HG03045 (cell line): ENCODE measurements at regions not wholly inside any gene's neighbourhood (a gene's known extent, or its start where the extent isn't known, plus 50 kb on each side); places are given as distances from the start of the nearest gene placed in this dataset.

Experiments used
- ATAC-seq: cut with Tn5 transposase; IDR thresholded peaks from one replicate; pipeline ENCODE4 v1.9.1; 2021; ENCODE audit warnings: mild to moderate bottlenecking, moderate library complexity; ENCODE audit not compliant: unreplicated experiment

DNA sequence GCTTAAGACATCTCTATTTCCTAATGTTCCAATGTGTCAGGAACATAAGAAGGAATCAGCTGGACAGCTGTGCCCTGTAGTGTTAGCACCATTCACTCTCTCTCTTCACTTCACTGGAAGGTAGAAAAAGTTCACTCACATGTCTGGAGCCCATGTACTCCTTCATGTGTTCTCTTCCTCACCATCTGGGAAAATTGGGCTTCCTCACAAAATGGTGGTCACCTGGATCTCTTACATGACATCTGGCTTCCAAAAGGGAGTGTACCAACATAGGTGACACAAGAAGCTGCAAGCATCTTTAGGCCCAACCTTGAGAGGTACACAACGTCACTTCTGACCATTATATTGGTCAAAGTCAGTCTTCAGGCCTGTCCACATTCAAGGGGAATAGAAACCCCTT is 882.6 kb downstream of the LTN1 start:
- no peak for ATAC-seq

DNA sequence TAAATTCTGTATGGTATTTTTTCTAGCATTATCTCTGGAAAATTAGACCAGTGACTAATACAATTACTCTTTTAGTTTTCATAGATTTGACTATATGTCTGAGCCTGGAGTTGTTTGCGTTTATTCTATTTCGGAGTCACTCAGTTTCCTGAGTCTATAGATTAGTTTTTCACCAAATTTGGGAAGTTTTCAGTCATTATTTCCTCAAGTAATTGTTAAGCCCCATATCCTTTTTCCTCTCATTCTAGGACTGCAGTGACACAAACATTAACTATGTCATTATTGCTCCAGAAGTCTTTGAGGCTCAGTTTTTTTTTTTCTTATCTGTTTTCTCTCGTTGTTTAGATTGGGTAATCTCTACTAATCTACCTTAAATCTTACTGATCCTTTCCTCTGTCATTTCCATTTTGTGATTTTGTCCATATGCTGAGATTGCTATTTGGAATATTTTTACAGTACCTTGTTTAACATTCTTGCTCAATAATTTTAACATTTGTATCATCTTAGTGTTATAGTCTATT is 886.2 kb downstream of the LTN1 start:
- ATAC-seq = no peak

DNA sequence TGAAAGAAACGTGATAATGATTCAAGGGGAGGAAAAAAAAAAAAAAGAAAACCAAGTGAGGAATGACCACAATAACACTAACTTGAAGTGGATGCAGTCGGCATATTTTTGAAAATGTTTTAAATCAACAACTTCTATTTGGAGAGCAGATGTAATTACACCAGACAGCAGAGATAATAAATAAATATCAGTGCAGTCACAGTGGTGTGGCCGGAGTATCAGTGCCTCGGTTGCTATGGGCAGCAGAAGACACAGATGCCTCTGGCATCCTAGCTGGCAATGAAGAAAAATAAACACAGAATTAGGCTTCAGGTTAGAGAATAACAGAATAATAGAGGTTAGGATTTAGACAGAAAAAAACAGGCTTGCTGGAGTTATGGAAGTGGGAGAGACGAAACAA is 888.3 kb downstream of the LTN1 start:
- ATAC-seq = no peak

DNA sequence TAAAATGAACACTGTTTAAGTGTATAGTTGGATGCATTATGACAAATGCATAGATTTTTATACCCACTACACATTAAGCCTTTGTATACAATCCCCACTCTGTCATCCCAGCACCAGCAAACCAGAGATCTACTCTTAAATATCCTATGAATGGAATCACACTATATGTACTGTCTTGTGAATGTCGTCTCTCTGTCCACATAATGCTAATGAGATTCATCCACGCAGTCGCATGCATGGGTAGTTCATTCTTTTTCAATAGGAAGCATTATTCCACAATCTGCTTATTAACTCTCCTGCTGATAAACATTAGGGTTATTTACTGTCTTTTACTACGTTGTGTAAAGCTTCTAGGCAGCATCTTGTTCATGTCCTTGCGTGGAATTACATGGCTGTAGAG is 892.3 kb downstream of the LTN1 start:
- ATAC-seq = no peak

DNA sequence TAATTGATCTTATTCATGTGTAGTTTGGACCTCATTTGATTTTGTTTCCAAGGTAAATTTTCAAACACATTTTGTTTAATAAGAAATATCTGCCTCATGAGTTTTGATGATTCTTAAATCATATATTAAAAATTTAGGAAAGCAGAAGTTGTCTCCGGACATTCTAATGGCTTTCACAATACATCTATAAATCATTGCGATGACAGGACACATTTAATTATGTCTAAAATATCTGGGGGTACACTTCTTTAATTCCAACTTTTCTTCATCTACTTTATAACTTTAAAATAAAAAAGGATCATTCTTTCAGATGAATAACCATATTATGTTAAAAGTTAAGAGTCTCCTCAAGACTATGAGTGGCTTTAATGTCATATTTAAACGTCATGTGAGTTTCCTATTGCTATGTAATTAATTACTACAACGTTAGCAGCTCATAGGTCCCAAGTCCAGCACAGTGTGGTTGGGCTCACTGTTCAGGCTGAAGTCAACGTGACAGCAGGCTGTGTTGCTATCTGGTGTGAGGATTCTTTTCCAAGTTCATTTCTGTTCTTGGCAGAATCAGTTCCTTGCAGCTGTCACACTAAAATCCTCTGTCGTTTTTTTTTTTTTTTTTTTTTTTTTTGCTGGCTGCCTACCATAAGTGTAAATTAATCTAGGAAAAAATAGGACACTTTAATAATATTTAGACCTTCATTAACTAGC is 893.5 kb downstream of the LTN1 start:
- no peak for ATAC-seq

DNA sequence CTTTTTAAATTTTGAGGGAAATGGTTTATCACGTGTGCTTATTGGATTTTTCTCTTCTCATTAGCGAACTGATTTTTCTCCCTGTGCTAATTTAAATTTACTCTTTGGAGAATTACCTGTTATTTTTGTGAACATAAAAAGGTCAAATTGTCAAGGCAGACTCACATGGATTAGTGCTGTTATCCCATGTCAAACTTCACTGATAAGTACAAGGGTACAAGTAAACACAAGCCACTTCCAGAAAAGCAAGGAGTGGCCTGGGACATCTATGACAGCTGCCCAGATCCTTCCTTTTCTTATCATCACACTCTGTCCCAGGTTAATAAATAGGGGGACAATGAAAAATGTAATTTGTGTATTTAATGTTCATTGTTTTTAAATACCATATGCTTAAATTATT is 901.2 kb downstream of the LTN1 start:
- no peak for ATAC-seq

DNA sequence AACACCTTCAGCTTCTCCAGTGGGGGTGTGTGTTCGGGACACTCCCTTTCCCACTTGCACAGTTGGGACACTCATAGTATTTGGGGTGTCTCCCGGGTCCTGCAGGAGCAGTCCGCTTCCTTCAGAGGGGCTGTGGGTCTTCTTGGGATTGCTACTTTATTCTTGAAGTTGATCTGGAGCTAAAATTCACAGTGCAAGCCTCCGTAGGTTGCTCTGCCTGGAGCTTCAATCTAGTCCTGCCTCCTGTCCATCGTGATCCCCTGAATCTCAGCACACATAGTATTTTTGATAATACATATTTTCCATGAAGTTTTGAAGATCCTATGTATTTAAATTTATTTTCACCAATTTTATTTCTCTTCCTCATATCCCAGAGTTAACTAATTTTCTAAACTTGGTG is 902.1 kb downstream of the LTN1 start:
- ATAC-seq = no peak

DNA sequence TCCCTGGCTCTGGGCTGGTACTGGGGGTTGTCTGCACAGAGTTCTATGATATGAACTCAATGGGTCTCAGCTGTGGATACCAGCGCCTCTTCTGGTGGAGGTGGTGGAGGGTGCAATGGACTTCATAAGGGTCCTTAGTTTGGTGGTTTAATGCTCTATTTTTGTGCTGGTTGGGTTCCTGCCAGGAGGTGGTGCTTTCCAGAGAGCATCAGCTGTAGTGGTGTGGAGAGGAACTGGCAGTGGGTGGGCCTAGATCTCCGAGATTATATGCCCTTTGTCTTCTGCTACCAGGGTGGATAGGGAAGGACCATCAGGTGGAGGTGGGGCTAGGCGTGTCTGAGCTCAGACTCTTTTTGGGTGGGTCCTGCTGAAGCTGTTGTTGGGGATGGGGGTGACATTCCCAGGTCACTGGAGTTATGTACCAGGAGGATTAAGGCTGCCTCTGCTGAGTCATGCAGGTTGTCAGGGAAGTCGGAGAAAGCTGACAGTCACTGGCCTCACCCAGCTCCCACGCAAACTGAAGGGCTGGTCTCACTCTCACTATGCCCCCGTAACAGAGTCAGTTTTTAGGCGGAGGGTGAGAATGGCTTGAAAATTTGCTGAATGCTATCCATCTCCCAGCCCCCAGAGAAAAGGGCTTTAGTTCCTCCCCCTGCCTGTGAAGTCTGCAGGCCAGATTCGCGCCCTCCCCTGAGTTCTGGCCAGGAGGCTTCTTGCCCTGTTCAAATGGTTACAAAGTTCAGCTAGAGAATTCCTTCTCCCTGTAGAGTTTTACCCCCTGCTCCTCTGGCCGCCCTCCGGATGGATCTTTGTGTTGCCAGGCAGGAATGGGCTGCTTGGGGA is 902.9 kb downstream of the LTN1 start:
- ATAC-seq = no peak

DNA sequence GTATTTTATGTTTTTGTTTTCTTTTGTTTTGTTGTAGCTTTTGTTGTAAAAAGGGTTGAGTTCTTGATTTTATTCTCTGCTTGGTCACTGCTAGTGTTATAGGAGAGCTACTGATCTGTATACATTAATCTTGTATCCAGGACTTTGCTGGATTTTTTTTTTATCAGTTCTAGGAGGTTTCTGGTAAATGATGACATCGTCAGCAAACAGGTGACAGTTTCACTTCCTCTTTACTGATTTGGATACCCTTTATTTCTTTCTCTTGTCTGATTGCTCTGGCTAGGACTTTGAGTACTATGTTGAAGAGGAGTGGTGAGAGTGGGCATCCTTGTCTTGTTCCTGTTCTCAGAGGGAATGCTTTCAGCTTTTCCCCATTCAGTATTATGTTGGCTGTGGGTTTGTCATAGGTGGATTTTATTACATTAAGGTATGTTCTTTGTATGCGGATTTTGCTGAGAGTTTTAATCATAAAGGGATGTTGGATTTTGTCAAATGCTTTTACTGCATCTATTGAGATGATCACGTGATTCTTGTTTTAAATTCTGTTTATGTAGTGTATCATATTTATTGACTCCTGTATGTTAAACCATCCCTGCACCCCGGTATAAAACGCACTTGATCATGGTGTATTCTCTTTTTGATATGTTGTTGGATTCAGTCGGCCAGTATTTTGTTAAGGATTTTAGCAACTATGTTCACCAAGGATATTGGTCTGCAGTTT is 905.7 kb downstream of the LTN1 start:
- no peak for ATAC-seq

DNA sequence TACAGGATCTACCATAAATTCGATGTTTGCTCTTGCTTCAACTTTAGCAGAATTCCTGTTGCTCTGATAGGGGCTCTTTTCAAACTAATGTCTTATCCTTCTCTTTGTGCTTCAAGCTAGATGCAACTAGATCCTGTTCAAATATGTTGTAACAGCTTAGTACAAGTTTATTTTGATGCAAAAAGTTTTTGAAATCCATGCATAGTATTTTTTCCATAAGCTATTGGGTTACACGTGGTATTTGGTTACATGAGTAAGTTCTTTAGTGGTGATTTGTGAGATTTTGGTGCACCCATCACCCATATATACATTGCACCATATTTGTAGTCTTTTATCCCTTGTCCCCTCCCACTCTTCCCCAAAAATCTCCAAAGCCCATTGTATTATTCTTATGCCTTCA is 907.7 kb downstream of the LTN1 start:
- ATAC-seq = no peak

DNA sequence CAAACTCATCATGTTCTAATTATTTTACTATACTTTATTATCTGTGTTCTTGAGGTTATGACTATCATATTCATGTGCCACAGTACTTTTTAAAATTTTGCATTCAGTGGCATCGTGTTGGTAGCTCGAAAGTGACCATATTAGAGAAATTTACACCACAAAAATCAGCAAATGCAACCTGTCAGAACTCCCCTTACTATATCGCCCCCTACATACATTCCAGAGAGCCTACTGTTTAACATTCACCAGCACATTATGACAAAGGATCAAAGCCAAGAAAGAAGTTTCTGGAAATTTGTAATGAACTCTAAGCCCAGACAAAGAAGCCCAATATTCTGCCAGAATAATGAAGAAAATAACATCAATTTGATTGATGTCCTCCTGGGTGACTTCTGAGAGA is 909.3 kb downstream of the LTN1 start:
- no peak for ATAC-seq

DNA sequence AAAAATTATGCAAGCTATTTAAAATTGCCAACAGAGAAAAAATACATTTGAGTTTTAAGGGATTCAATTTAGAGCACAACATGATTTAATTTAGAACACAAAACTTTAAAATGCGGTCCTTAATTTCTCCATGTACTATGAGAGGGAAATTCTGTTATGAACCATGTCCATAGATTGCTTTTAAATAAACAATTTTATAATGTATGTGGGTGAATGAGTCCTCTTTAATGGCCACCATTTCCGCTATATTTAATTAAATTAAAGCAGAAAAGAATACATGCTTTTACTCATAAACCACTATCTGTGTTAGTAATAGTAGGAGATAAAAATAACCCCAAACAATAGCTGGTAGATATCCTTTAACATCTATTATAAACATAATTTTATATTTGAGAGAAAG is 914.6 kb downstream of the LTN1 start:
- ATAC-seq = no peak

DNA sequence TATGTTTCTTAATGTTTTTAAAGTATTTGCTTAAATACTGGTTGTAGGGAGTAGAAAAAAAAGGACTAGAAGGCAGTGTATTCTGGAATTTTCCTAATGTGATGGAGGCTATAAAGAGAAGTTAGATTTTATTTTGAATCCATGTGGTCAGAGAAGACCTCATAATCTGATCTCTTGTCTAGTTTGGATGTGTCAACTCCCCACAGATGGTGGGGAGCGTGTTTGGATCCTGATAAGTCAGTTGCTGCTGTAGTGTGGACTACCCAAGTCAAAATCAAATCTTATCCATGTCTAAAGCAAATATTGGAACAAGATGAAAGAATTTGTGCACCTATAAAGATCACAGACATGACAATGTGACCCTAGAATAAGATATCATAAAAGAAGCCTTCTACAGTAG is 918.0 kb downstream of the LTN1 start:
- ATAC-seq = no peak

DNA sequence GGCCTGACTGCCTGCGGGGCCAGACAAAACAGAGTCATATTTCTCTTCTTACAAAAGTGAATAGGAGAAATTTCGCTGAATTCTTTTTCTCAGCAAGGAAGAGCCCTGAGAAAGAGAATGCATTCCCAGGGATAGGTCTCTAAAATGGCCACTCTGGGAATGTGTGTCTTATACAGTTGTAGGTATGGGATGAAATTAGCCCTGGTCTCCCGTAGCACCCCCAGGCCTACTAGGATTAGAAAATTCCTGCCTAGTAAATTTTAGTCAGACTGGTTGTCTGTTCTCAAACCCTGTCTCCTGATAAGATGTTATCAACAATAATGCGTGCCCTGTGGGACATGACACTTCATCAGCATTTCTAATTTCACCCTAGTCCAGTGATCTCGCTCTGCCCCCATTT is 920.1 kb downstream of the LTN1 start:
- ATAC-seq = no peak

DNA sequence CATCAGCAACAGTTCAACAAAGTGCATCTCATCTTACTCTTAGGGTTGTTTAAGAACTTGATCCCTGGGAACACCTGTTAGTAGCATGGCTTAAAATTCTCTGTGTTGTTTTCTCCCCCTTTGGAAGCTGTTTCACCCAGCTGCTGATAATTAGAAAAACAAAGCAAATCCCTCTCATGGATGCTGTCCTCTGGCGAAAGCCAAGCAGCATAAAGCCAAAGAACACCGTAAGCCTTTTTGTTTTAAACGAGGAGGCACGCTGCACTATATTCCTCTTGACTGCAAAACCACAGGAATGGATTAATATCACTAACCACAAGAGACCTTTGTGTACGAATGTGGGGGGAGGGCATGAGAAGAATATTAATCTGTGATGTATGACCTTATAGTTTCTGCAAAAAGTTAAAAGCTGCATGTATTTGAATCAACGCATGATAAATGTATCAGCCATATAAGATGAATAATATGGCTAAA is 923.2 kb downstream of the LTN1 start:
- ATAC-seq = no peak

DNA sequence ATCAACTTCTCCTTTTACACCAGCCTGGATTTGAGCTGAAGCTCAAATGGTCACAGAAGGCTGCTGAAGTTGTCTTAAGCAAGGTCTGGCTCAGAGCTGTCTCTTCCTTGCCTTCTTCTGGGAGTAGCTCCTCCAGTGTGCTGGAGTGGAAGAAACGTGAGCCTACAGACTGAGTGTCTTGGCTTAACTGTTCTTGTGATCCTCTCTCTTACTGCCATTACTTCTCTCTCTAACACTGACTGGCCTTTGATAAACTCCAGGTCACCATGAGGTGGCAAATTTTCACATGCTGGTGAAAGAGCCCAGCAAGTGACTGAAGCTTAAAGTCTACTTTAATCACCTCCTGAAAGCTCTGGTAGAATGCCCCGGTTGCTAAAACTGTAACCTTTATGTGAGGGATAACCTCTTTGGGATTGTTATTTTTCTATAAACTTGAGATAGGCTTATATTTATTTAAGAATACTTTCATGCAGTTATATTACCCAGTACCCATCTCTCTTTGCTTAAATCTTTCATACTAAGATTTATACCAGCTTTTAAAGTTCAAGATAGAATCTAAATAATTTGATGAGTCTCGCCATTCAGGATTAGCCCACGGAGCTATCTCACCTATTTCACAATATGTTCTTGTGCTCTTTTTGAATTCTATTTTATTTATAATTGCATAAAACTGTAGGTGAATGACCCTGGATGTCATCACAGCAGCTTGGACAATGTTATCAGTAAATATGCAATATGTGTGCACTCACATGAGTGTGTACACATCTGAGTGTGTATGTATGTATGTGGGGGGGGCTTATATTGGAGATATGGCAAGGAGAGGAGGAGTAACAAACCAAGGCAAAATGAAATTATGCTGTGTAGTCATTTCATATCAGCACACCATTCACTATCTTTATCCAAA is 924.0 kb downstream of the LTN1 start:
- no peak for ATAC-seq

DNA sequence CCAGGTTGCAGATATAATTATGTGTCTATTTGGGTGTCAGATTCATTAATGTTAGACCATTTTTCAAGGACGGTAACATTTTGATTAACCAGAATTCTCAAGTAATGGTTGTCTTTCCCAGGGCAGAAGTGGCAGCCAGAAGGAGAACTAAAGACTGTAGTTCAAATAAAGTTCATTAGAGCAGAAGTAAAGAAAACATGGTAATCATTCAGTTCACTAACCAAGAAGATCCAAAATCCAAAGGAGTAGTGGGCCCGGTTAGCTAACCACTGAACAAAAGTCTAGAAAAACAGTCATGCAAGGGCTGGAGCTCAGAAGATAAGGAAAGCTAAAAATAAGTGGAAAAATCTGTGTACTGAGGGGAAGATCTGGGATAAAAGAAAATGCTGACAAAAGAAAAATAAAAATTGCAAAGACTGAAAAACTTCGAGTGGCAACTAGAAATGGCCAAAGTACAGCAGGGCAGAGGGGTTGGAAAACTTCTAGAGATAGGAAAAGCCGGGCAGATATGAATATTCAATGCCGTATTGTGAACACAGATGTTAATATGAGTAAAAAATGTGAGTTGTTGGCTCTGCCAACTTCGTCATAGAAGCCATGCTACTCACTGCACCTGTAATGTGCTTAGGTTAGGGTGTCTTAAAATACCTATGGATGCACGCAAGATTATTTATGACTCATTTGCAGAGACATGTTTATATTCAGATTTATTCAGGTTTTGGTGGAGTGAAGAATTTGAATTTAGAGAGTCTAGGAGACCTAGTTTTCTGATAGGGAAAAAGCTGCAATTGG is 925.9 kb downstream of the LTN1 start:
- ATAC-seq = no peak

DNA sequence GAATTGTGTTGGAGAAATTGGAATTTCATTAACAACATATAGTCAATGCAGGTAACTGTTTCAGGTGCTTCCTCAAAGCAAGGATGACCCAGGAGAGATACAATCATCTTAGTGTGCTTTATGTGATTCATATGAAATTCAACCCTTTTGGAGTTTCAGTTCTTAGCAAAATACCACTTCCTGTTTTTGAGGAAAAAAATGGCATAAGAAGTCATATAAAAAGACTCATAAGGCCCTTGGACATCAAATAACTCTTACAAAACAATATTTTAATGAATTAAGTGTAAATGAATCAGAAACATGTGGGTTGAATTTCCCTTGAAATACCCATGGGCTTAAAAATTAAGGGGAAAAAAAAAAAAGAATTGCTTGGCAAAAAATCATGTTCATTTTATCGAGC is 926.6 kb downstream of the LTN1 start:
- ATAC-seq = no peak
